Left colon (tissue), 2 donors: ENCODE measurements at regions not wholly inside any gene's neighbourhood (a gene's known extent, or its start where the extent isn't known, plus 50 kb on each side); places are given as distances from the start of the nearest gene placed in this dataset.
A peak's percentile ranks its signal among the peaks of the same experiment; 100 is the strongest.
"Not testable (repeated sequence)": the region's sequence is repeated elsewhere in the genome, so short reads cannot be mapped to it uniquely, and the experiment has no call there.

Experiments
- ATAC-seq: fragments of 200-7000 bp; cut with Tn5 transposase; one replicate; pipeline ENCODE4 v1.9.1; 2020; ENCODE audit warnings: mild to moderate bottlenecking, moderate library complexity
- DNase-seq, 2 donors: peaks; one replicate each; pipeline ENCODE4 v3.0.0-alpha.2; 2020
- intact Hi-C, 2 donors: fragments of 100-400 bp; cut with DNase I in 1 of 2; cut with micrococcal nuclease in 1 of 2; formaldehyde crosslinking; loops; one replicate each; pipeline versions ENCODE4 v1.11.2 to v1.14.0; 2022; cut with DNase I, micrococcal nuclease
- donor health status: DM: no; HTN: no; CAD: no.
- donor health status: DM: yes; HTN: yes; CAD: no.

DNA sequence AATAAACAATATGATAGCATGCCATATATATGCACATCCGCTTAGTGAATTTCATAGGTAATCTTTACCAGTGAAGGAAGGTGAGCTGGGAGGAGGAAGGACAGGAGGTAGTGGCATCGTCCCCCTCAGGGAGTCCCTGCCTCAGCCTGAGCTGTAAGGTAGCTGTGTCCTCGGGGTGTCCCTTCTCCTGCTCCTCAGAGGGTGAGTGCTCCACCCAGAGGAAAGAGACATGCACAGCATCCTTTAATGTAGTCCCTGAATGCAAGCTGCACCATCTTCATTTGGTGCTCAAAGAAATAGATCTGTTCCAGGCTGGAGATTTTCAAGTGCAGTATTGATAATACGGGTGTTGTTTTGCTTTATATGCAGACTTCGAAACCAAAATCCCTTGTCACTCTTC is 330.4 kb upstream of the SFRP2 start:
- intact Hi-C loops: no loop called here
- DNase-seq: no peak
- ATAC-seq: no peak

DNA sequence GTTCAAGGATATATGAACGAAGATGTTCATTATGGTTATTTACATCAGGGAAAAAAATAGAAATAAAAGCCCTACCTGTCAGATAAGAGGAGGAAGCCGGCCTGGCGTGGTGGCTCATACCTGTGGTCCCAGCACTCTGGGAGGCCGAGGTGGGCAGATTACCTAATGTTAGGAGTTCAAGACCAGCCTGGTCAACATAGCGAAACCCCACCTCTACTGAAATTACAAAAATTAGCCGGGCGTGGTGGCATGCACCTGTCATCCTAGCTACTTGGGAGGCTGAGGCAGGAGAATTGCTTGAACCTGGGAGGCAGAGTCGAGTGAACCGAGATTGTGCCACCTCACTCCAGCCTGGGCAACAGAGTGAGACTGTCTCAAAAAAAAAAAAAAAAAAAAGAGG is 328.8 kb upstream of the SFRP2 start:
- intact Hi-C loops, ATAC-seq, DNase-seq: not testable (repeated sequence)

- ATAC-seq (no peak), DNase-seq (no peak)
- intact Hi-C loops: no loop called here
Observed at GRCh38 chr4:154107337-154107736, 318.5 kb upstream of the SFRP2 start.

- intact Hi-C loops: no loop called here
Observed at GRCh38 chr4:154088741-154089140, 299.9 kb upstream of the SFRP2 start.

DNA sequence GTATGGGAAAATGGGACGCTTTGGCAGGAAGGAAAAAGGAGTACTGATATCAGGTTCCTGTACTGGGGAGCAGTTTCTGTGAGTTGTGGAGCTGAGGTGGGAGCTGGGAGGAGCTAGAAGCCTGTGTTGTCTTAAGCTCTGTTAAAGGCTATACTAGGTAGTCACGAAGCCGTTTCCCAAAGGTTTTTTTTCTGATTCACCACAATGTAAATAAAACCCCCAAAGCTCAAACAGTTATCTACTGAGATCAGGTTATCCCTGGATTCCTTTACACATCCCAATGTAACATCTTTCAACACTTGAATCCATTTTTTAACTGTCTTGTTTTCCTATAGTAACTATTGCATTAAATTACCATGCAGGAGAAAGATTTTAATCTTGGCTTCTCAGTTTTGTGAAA is 297.4 kb upstream of the SFRP2 start:
- no peak for ATAC-seq
- intact Hi-C loops: no loop called here
- DNase-seq: no peak

More at GRCh38 chr4:154088741-154089140, 299.9 kb upstream of the SFRP2 start:
- ATAC-seq (no peak), DNase-seq (no peak)

DNA sequence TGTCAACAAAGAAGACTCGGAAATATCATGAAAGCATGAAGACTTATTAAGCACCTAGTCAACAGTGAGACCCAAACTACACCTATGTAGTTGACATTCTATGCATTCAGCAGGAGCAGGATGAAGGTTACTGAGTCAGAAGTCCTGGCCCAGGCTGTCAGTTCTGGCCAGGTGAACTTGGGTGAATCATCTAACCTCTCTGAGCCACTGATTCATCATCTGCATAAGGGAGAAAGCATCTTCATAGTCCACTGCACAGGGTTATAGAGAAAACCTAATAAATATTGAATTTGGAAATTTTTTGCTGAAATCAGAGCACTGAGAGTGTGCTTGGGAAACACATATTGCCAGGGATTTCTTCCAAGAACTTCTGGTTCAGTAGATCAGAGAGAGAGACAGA is 296.0 kb upstream of the SFRP2 start:
- no peak for DNase-seq
- no peak for ATAC-seq
- intact Hi-C loops: no loop called here

DNA sequence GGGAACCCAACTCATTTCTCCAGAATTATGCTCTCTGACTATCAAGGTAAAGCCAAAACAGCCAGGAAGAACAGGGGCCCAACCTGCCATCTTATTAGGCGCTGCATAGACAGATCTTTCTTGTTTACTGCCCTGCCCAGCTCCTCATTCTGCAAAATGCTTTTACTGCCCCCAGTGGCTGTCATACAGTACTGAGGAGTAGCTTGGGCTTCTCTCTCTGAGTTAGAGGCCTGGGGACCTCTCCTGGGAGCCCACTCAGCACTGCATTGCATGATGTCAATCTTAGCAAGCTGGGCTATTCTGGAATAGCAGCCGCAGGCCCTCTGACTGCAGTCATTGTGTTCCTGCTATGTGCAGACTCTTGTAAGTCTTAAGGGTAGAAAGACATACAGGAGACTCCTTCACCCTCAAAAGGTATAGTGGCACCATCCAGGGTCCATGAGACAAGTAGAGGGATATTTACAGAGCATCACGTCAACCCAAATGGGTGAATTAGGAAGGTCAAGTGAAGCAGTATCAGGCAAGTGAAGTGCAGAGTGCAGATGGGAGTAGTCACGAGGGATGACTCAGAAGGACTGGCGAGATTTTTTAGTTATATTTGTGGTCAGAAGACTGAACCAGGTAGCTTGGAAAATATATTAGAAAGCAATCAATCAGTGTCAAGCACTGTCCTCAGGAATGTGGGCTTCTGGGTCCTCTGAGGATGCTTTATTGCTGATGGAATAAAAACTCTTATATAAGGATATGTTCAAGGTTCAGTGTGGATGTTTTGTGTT is 294.1 kb upstream of the SFRP2 start:
- intact Hi-C loops: no loop called here
- DNase-seq: no peak
- ATAC-seq: no peak

- no peak for DNase-seq
- intact Hi-C loops: no loop called here
- no peak for ATAC-seq
Observed at GRCh38 chr4:154081391-154081790, 292.5 kb upstream of the SFRP2 start.

- ATAC-seq (no peak), DNase-seq (no peak)
- intact Hi-C loops: no loop called here
Observed at GRCh38 chr4:154078504-154079350, 289.8 kb upstream of the SFRP2 start.

DNA sequence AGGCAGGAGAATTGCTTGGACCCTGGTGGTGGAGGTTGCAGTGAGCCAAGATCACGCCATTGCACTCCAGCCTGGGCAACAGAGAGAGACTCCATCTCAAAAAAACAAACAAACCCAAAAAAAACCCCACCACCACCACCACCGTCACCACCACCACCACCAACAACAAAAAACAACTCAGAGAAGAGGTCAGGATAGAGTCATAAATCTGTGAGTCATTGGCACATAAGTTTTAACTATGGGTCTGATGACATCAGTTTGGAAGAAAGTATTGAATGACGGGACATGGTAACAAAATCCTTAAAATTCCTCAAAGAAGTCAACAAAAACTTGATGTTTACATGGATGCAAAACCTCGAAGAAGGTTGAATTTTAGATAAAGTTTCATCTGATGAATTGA is 288.0 kb upstream of the SFRP2 start:
- DNase-seq (no peak), ATAC-seq (no peak)
- intact Hi-C loops: no loop called here

DNA sequence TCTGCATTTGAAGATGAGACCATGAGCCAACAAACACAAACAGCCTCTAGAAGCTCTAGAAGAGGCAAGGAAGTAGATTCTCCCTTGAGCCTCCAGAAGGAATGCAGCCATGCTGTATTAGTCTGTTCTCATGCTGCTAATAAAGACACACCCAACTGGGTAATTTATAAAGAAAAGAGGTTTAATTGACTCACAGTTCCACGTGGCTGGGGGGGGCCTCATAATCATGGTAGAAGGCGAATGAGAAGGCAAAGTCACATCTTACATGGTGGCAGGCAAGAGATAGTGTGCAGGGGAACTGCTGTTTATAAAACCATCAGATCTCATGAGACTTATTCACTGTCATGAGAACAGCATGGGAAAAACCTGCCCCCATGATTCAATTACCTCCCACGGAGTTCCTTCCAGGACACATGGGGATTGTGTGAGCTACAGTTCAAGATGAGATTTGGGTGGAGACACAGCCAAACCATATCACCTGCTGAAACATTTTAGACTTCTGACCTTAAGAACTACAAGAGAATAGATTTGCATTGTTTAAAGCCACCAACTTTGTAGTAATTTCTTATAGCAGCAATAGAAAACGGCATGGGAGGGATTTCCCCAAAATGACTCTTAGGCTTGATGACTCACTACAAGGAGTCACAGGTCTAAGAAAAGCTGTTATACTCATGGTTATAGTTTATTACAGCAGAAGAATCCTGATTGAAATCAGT is 284.4 kb upstream of the SFRP2 start:
- DNase-seq (no peak), ATAC-seq (no peak)
- intact Hi-C loops: no loop called here

GRCh38 chr4:154067786-154068185 is 278.9 kb upstream of the SFRP2 start:
- ATAC-seq: no peak
- DNase-seq: no peak
- intact Hi-C loops: no loop called here

DNA sequence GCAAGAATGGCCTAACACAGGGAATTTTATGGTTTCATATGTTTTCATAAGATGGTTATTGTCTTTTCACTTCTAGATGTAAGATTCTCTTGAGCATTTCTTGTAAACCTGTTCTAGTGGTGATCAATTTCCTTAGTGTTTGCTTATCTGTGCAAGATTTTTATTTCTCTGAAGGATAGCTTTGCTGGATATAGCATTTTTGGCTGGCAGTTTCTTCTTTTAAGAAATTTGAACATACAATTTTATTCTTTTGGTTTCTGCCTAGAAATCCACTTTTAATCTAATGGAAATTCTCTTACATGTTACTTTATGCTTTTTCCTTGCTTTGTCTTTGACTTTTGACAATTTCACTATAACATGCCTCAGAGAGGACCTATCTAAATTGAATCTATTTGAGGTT is 276.5 kb upstream of the SFRP2 start:
- intact Hi-C loops: no loop called here
- no peak for DNase-seq
- ATAC-seq: no peak

- no peak for ATAC-seq
- intact Hi-C loops: no loop called here
- no peak for DNase-seq
Observed at GRCh38 chr4:154064244-154064643, 275.4 kb upstream of the SFRP2 start.

DNA sequence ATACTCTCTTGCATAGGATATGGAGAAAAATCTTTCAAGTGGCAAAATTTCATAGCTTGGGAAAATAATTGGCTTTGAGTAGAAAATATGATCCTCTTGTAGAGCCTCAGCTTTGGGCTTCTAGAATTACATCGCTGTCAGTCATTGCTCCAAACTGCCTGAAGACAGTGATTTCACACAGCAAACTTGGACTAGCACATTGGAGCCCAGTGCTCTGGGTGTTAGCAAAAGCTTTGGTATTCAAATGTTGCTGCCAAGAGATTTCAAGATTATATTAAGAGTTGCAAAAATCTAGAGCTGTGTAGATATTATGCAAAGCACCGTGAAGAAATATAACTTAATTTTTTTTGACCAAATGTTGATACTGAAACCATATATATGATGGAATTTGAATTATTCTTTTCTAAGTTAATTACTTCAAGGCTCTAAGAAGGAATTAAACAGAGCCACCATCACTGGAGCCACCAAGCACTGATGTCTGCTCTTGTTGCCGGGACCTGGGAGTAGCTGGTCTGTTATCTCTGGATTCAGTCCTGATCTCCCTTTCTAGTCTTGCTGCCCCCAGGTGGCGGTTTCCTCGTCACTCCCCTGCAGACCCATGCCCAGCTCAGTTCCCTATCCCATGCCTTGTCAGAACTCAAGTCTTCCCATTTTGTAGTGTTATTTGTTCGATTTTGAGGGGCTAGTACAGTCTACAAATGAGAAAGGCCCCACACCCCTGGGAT is 260.7 kb upstream of the SFRP2 start:
- ATAC-seq: no peak
- intact Hi-C loops: no loop called here
- DNase-seq: peak in 1 of 2 donors; percentile 21

DNA sequence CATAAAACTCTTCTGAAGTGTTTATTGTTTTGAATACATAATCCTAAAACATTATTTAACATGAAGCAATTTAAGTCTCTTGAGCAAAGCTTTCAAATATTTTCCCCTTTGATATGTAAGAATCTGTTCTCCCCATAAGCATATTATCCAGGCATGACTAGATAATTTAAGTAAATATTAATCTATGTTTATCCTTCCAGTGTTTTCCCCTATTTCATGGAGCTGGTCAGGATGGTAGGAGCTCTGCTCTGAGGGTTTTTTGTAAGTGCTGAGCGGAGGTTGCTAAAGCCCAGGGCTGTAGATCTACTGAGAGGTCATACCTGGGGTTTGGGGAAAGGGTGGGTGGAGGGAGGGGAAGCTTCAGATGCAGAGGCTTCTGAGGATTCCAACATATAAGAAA is 258.9 kb upstream of the SFRP2 start:
- intact Hi-C loops: no loop called here
- DNase-seq (no peak), ATAC-seq (no peak)

- intact Hi-C loops: no loop called here
- ATAC-seq: no peak
- DNase-seq: no peak
Observed at GRCh38 chr4:154044742-154045485, 256.0 kb upstream of the SFRP2 start.

DNA sequence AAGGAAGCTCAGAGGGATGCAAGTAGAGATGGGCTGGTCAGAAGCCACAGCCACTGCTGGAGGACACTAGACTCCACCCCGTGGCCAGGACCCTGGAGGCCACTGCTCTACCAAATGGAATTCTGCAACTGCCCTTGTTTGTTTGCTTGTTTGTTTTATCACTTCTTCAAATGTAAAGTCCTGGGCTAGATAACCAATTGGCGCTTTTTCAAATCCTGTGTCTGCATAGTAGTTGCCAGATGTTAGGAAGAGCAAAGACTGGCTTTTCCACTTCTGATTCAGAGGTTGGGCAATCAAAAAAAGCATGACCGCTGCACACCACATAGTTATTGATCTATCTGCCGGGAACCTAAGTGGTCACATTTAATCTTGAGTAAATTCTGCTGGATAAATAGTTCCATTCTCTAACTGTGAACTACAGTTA is 255.2 kb upstream of the SFRP2 start:
- no peak for ATAC-seq
- intact Hi-C loops: no loop called here
- no peak for DNase-seq
